GM06990 (cell line): ENCODE measurements at regions not wholly inside any gene's neighbourhood (a gene's known extent, or its start where the extent isn't known, plus 50 kb on each side); places are given as distances from the start of the nearest gene placed in this dataset.

Source experiments
- DNase-seq: peaks from one replicate; pipeline ENCODE4 v3.0.0-alpha.2; 2011; ENCODE audit not compliant: insufficient read length; ENCODE audit errors: extremely low read depth
- H3K27me3 ChIP-seq: replicated peaks from 2 replicates; pipeline ENCODE4 v1.6.0; 2011; ENCODE audit warnings: low read length; ENCODE audit not compliant: control insufficient read depth, insufficient read depth
- H3K36me3 ChIP-seq: 2 replicates; pipeline ENCODE4 v1.5.1; 2011; ENCODE audit warnings: low read length; ENCODE audit not compliant: control insufficient read depth, insufficient read depth
- H3K4me3 ChIP-seq: replicated peaks from 2 replicates; pipeline ENCODE4 v1.5.1; 2011; ENCODE audit warnings: low read depth, mild to moderate bottlenecking, control low read depth, low read length
- CTCF ChIP-seq: IDR thresholded peaks from 2 replicates; pipeline ENCODE4 v1.5.1; 2011; ENCODE audit warnings: low read length, control low read depth, mild to moderate bottlenecking, inconsistent platforms; ENCODE audit not compliant: insufficient read depth, poor library complexity, severe bottlenecking

DNA sequence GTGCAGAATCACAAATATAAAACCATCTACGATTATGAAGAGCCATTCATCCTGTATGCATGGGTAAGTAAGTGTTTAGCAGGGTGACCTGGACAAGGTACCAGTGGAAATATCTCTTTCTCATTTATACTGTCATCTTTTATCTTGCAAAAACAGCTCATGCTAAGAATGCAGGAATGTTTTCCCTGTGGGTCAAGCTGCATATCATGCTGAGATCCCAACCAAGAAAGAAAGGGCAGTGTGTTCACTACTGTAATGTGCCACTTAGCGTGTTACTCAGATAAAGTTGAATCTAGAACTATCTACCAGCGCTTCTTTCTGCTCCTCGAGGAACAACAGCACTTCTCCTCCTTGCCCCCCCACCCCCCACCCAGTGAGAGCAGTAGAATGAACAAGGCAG, 212.7 kb upstream of the TBL1X start:
- no peaks in the 10 kb centered on the region for H3K36me3 ChIP-seq
- no peak for DNase-seq
- TF ChIP-seq CTCF, result no peak
- H3K4me3 ChIP-seq, result no peak overlapping the region
- H3K27me3 ChIP-seq, result no peaks in the 10 kb centered on the region

DNA sequence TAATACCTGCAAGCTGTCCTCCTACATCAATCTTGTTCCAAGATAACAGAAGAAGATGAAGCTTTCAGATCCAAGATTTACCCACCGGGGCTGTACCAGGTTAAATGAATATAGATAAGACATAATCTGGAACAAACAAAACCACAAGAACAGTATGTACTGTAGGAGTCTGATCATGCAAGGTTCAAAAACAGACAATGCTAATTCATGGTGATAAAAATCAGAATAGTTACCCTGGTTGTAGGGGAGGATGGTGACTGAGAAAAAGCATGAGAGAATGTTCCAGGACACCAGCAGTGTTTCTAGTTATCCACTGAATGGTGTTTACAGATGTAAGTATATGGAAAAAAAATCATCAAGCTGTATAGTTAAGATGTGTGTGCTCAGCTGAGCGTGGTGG, 211.6 kb upstream of the TBL1X start:
- H3K36me3 ChIP-seq, result no peaks in the 10 kb centered on the region
- no peaks in the 10 kb centered on the region for H3K27me3 ChIP-seq
- H3K4me3 ChIP-seq, result no peak overlapping the region
- TF ChIP-seq CTCF, result no peak
- no peak for DNase-seq

- Histone ChIP-seq H3K27me3 (no peaks in the 10 kb centered on the region), H3K4me3 (no peak overlapping the region), H3K36me3 (no peaks in the 10 kb centered on the region)
- no peak for DNase-seq
- no peak for TF ChIP-seq CTCF
Measured at GRCh38 chrX:9257718-9258420, 207.0 kb upstream of the TBL1X start.

- H3K36me3 ChIP-seq, result no peaks in the 10 kb centered on the region
- no peaks in the 10 kb centered on the region for H3K27me3 ChIP-seq
- TF ChIP-seq CTCF, result no peak
- H3K4me3 ChIP-seq, result no peak overlapping the region
- DNase-seq, result no peak
Measured at GRCh38 chrX:9258421-9259104, 206.3 kb upstream of the TBL1X start.

DNA sequence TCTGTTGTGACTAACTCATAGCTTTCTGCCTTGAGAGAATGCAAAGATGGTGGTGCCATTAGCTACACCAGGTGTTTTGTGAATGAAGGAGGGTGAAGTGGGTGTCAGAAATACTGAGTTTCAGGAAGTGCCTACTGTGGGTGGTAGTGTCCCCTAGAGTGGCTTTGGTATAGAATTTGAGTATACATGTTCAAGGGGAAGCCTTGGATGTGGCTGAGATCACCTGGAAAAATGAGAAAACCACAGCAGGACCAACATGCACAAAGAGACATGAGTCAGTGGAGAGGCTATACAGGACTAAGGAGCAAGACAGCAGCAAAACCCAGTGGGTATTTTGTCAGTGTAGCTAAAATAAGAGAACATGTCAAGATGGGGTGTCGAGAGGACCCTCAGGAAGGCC, 204.3 kb upstream of the TBL1X start:
- no peaks in the 10 kb centered on the region for H3K27me3 ChIP-seq
- DNase-seq, result no peak
- H3K36me3 ChIP-seq, result no peaks in the 10 kb centered on the region
- TF ChIP-seq CTCF, result no peak
- H3K4me3 ChIP-seq, result no peak overlapping the region
